HEK293T (cell line): ENCODE measurements at regions not wholly inside any gene's neighbourhood (a gene's known extent, or its start where the extent isn't known, plus 50 kb on each side); places are given as distances from the start of the nearest gene placed in this dataset.
"Not testable (repeated sequence)": the region's sequence is repeated elsewhere in the genome, so short reads cannot be mapped to it uniquely, and the experiment has no call there.

Source experiments
- CTCF ChIA-PET: fragments of 350-600 bp; formaldehyde crosslinking; extraction: SDS; loops from one replicate; lab custom pipeline; 2021; ENCODE audit warnings: antibody characterized with exemption, inconsistent platforms; lab: Yijun Ruan, JAX
- POLR2A ChIA-PET: fragments of 350-600 bp; formaldehyde crosslinking; extraction: SDS; loops from one replicate; lab custom pipeline; 2020; ENCODE audit warnings: antibody characterized with exemption, inconsistent platforms; lab: Yijun Ruan, JAX
- DNase-seq: peaks from one replicate; pipeline ENCODE4 v3.0.0; 2012; ENCODE audit warnings: mixed read lengths; ENCODE audit errors: extremely low spot score
- ARNT ChIP-seq: fragments of 450-650 bp; IDR thresholded peaks from 2 replicates; pipeline ENCODE4 v1.6.1; 2017; ENCODE audit warnings: mild to moderate bottlenecking
- BHLHE40 ChIP-seq: fragments of 450-650 bp; IDR thresholded peaks from 2 replicates; pipeline ENCODE4 v1.6.1; 2016; ENCODE audit warnings: mild to moderate bottlenecking, moderate library complexity, borderline replicate concordance
- CTBP1 ChIP-seq: fragments of 450-650 bp; IDR thresholded peaks from 2 replicates; pipeline ENCODE4 v1.6.1; 2016; ENCODE audit warnings: borderline replicate concordance
- ELF4 ChIP-seq: fragments of 450-650 bp; IDR thresholded peaks from 2 replicates; pipeline ENCODE4 v1.6.1; 2017; ENCODE audit warnings: antibody characterized with exemption
- FOXA1 ChIP-seq: fragments of 450-650 bp; IDR thresholded peaks from 2 replicates; pipeline ENCODE4 v1.6.1; 2016; ENCODE audit warnings: mild to moderate bottlenecking
- FOXK2 ChIP-seq: fragments of 450-650 bp; IDR thresholded peaks from 2 replicates; pipeline ENCODE4 v1.6.1; 2016; ENCODE audit warnings: mild to moderate bottlenecking
- FOXM1 ChIP-seq: fragments of 450-650 bp; IDR thresholded peaks from 2 replicates; pipeline ENCODE4 v1.6.1; 2017; ENCODE audit warnings: mild to moderate bottlenecking, borderline replicate concordance
- HDGF ChIP-seq: fragments of 450-650 bp; IDR thresholded peaks from 2 replicates; pipeline ENCODE4 v1.6.1; 2017; ENCODE audit warnings: antibody characterized with exemption, borderline replicate concordance
- L3MBTL2 ChIP-seq: fragments of 450-650 bp; conservative IDR thresholded peaks from 2 replicates; pipeline ENCODE4 v1.6.1; 2016; ENCODE audit warnings: mild to moderate bottlenecking
- LEF1 ChIP-seq: fragments of 450-650 bp; IDR thresholded peaks from 2 replicates; pipeline ENCODE4 v1.6.1; 2017; ENCODE audit warnings: mild to moderate bottlenecking, borderline replicate concordance
- NFRKB ChIP-seq: fragments of 450-650 bp; IDR thresholded peaks from 2 replicates; pipeline ENCODE4 v1.6.1; 2016; ENCODE audit warnings: mild to moderate bottlenecking, moderate library complexity
- SP1 ChIP-seq: fragments of 450-650 bp; IDR thresholded peaks from 2 replicates; pipeline ENCODE4 v1.6.1; 2017
- SUZ12 ChIP-seq: fragments of 450-650 bp; IDR thresholded peaks from 2 replicates; pipeline ENCODE4 v1.6.1; 2016; ENCODE audit warnings: mild to moderate bottlenecking
- TARDBP ChIP-seq: fragments of 450-650 bp; IDR thresholded peaks from 2 replicates; pipeline ENCODE4 v1.6.1; 2016
- ZNF384 ChIP-seq: fragments of 450-650 bp; IDR thresholded peaks from 2 replicates; pipeline ENCODE4 v1.6.1; 2016
- TF ChIP-seq, protein P1 (sequence below): fragments of 450-650 bp; IDR thresholded peaks from 2 replicates; pipeline ENCODE4 v1.6.1; 2016

DNA sequence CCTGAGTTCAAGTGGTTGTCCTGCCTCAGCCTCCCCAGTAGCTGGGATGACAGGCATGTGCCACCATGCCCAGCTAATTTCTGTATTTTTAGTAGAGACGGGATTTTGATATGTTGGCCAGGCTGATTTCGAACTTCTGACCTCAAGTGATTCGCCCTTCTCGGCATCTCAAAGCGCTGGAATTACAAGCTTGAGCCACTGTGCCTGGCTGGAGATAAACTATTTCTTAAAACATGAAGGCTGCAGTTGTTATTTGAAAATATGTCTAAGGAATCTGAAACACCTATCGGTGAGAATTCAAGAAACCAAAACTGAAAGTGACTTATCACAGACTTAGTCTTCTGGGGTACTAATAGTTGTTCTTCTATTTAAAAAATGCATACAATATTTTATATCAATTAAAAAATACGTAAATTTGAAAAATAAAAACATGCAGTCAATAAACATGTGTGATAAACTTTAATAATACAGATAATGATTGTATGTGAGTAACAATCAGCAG lies 176.9 kb upstream of the PRSS58 start:
- POLR2A ChIA-PET, result no interaction called here
- no peak for DNase-seq
- TF ChIP-seq L3MBTL2 (no peak), FOXK2 (no peak), SUZ12 (no peak), ZNF384 (no peak), TARDBP (no peak), ELF4 (no peak), CTBP1 (no peak), FOXM1 (no peak), ARNT (no peak), SP1 (no peak), BHLHE40 (no peak), LEF1 (no peak), NFRKB (no peak)
- TF ChIP-seq, protein P1, sequence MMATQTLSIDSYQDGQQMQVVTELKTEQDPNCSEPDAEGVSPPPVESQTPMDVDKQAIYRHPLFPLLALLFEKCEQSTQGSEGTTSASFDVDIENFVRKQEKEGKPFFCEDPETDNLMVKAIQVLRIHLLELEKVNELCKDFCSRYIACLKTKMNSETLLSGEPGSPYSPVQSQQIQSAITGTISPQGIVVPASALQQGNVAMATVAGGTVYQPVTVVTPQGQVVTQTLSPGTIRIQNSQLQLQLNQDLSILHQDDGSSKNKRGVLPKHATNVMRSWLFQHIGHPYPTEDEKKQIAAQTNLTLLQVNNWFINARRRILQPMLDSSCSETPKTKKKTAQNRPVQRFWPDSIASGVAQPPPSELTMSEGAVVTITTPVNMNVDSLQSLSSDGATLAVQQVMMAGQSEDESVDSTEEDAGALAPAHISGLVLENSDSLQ, result no peak
- CTCF ChIA-PET, result interaction anchor here (0.5 to 0.6 kb wide), 2 partner anchors 39 to 151 kb away, joined by 3 read pairs; no protein-coding TSS in a partner anchor

DNA sequence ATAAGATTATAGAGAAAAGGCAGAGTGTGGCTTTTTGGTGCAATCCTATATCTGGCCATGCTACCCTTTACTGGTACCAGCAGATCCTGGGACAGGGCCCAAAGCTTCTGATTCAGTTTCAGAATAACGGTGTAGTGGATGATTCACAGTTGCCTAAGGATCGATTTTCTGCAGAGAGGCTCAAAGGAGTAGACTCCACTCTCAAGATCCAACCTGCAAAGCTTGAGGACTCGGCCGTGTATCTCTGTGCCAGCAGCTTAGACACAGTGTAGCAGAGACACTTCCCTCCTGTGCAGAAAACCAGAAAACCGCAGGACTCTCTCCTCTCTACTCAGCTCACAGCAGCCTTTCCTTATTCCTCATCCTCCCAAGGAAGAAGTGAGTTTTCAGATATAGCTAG lies 176.3 kb upstream of the PRSS58 start:
- CTCF ChIA-PET, DNase-seq, POLR2A ChIA-PET: not testable (repeated sequence)

DNA sequence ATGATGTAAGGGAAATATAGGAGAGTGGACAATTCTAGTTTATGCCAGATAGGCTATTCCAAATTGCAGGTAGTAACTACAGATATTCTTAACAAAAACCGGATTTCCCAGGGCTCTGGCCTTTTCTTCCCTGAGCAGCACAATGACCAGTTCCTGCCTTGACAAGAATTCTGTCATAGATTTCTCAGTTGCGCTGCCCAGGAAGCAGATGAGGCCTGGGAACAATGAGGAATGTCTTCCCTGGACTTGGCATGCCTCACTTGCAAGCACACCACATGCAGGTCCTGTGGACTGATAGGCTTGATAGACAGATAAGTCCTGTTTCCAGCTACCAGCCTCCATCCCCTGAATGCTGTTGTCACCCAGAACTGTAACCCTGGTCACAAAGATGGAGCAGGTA lies 174.5 kb upstream of the PRSS58 start:
- TF ChIP-seq ARNT (no peak), SP1 (no peak), FOXM1 (no peak), ZNF384 (no peak), FOXA1 (no peak), ELF4 (no peak), BHLHE40 (no peak), TARDBP (no peak), FOXK2 (no peak), NFRKB (no peak), L3MBTL2 (no peak), LEF1 (no peak), SUZ12 (no peak), HDGF (no peak), CTBP1 (no peak)
- TF ChIP-seq, protein P1, result no peak
- ChIA-PET CTCF (no interaction called here), POLR2A (no interaction called here)
- DNase-seq, result no peak

DNA sequence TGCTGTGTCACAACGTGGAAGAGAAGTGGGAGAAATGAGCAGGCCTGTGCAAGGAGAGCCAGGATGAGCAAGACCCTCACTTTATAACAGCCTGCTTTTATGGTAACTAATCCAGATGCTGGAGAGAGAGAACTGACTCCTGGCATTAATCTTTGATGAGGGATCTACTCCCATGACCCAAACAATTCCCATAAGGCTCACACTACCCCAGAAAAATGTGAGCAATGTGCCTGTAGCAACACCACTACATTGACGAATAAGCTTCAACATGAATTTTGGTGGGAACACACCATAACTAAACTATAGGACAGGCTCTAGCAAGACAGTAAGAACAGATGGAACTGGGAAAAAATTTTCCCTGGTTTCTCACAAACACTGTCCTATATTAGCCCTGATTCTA lies 173.6 kb upstream of the PRSS58 start:
- POLR2A ChIA-PET, result no interaction called here
- no peak for DNase-seq
- CTCF ChIA-PET, result no interaction called here
- TF ChIP-seq BHLHE40, result no peak
- no peak for TF ChIP-seq ELF4
- no peak for TF ChIP-seq ARNT
- no peak for TF ChIP-seq FOXA1

DNA sequence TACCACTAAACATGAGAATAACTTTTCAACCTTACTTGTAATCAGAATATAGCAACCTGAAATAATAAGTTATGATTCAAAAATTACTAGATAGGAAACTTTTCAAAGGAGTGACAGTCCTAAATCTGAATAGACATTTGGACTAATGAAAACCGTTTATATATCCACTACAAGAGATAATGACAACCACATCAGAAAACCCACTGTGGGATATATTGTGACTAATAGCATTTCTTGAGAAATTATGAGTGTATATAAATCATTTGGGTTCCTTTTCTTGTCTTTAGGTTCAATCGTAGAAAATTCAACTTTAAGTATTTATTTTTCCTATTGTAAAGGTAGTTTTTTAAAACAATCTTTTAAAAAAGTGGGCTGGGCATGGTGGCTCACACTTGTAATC lies 170.2 kb upstream of the PRSS58 start:
- TF ChIP-seq ELF4 (no peak), FOXM1 (no peak), SUZ12 (no peak), LEF1 (no peak), CTBP1 (no peak), ARNT (no peak), FOXK2 (no peak), HDGF (no peak), BHLHE40 (no peak), SP1 (no peak), NFRKB (no peak), L3MBTL2 (no peak), TARDBP (no peak), ZNF384 (no peak), FOXA1 (no peak)
- TF ChIP-seq, protein P1, result no peak
- no peak for DNase-seq
- CTCF ChIA-PET, result no interaction called here
- POLR2A ChIA-PET, result no interaction called here

DNA sequence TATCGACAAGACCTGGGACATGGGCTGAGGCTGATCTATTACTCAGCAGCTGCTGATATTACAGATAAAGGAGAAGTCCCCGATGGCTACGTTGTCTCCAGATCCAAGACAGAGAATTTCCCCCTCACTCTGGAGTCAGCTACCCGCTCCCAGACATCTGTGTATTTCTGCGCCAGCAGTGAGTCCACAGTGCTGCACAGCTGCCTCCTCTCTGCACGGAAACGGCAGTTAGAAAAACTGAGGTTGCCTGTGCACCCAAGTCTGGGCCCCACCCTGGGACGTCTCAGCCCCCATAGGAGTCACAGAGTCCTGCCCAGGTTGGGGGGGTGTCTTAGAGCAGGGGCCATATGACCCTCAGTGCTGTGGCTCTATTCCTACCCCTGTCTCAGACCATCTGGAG lies 167.4 kb upstream of the PRSS58 start:
- DNase-seq, result no peak
- no peak for TF ChIP-seq ZNF384
- no peak for TF ChIP-seq LEF1
- TF ChIP-seq NFRKB, result no peak
- no peak for TF ChIP-seq ELF4
- no peak for TF ChIP-seq L3MBTL2
- no peak for TF ChIP-seq FOXM1
- ChIA-PET CTCF (no interaction called here), POLR2A (no interaction called here)

DNA sequence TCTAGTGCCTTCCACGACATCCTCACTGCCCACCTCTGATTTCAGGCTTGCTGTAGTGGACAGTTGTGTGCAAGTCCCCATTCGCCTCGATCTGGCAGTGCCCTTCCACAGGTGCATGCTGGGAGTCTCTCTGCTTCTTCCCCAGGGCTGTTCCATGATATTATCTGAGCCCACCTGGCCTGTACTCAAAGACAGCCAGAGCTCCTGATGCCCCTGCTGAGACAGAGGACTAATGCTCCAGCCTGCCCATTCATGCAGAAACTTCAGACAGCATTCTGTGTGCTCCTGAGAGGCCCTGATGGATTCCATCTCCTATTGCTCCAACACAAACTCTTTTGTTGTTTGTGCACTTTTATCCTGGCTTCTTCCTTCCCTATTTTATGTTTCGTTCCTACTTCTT lies 164.8 kb upstream of the PRSS58 start:
- no peak for DNase-seq
- ChIA-PET POLR2A (no interaction called here), CTCF (interaction anchor here (1.0 to 1.2 kb wide), 2 partner anchors 10 to 37 kb away, joined by 3 to 6 read pairs; no protein-coding TSS in a partner anchor)
- TF ChIP-seq LEF1, result no peak
- TF ChIP-seq ELF4, result no peak
- TF ChIP-seq HDGF, result no peak
- no peak for TF ChIP-seq SUZ12
- TF ChIP-seq, protein P1, result no peak
- no peak for TF ChIP-seq FOXK2
- no peak for TF ChIP-seq FOXA1
- TF ChIP-seq BHLHE40, result no peak
- no peak for TF ChIP-seq TARDBP
- TF ChIP-seq NFRKB, result no peak
- no peak for TF ChIP-seq SP1
- no peak for TF ChIP-seq FOXM1
- no peak for TF ChIP-seq CTBP1
- no peak for TF ChIP-seq L3MBTL2
- TF ChIP-seq ZNF384, result no peak
- no peak for TF ChIP-seq ARNT
